NAMALWA (cell line): ENCODE measurements at regions not wholly inside any gene's neighbourhood (a gene's known extent, or its start where the extent isn't known, plus 50 kb on each side); places are given as distances from the start of the nearest gene placed in this dataset.

Experiments
- DNase-seq: peaks from one replicate; pipeline ENCODE4 v3.0.0-alpha.2; 2015; ENCODE audit warnings: low spot score

- peak; percentile 22 for DNase-seq
These were observed 56.2 kb upstream of the UFL1 start for GRCh38 chr6:96465321-96465903.

- no peak for DNase-seq
These were observed 55.3 kb upstream of the UFL1 start for GRCh38 chr6:96466147-96466863.

- no peak for DNase-seq
These were observed 53.8 kb upstream of the UFL1 start for GRCh38 chr6:96467814-96468213.

GRCh38 chr6:96468281-96468680 is 53.3 kb upstream of the UFL1 start:
- DNase-seq = no peak

- peak; percentile 37 for DNase-seq
These were observed 52.9 kb upstream of the UFL1 start for GRCh38 chr6:96468681-96469224.

- DNase-seq = no peak
These were observed 52.3 kb upstream of the UFL1 start for GRCh38 chr6:96469312-96469711.

GRCh38 chr6:96470296-96470695 is 51.3 kb upstream of the UFL1 start:
- DNase-seq = no peak
